IMR-90 (cell line): ENCODE measurements at regions not wholly inside any gene's neighbourhood (a gene's known extent, or its start where the extent isn't known, plus 50 kb on each side); places are given as distances from the start of the nearest gene placed in this dataset.

Experiments
- CHD1 ChIP-seq: IDR thresholded peaks from 2 replicates; pipeline ENCODE4 v1.6.1; 2012; ENCODE audit warnings: low read depth, low read length, improper control_type of control experiment
- FOS ChIP-seq: fragments of 150-350 bp; IDR thresholded peaks from 2 replicates; pipeline ENCODE4 v1.6.1; 2016; ENCODE audit warnings: low read depth, low read length
- MAFK ChIP-seq: IDR thresholded peaks from 2 replicates; pipeline ENCODE4 v1.6.1; 2012; ENCODE audit warnings: low read depth, low read length, improper control_type of control experiment
- MXI1 ChIP-seq: IDR thresholded peaks from 2 replicates; pipeline ENCODE4 v1.6.1; 2012; ENCODE audit warnings: low read depth, mild to moderate bottlenecking, low read length, moderate library complexity, borderline replicate concordance
- POLR2A ChIP-seq: IDR thresholded peaks from 2 replicates; pipeline ENCODE4 v1.6.1; 2012; ENCODE audit warnings: mild to moderate bottlenecking, low read depth, low read length
- RAD21 ChIP-seq: IDR thresholded peaks from 2 replicates; pipeline ENCODE4 v1.6.1; 2012; ENCODE audit warnings: low read length, improper control_type of control experiment
- RCOR1 ChIP-seq: IDR thresholded peaks from 2 replicates; pipeline ENCODE4 v1.6.1; 2012; ENCODE audit warnings: mild to moderate bottlenecking, low read length, improper control_type of control experiment; ENCODE audit not compliant: insufficient replicate concordance
- SMC3 ChIP-seq: fragments of 150-350 bp; IDR thresholded peaks from 2 replicates; pipeline ENCODE4 v1.6.1; 2016; ENCODE audit warnings: low read depth, mild to moderate bottlenecking, antibody characterized with exemption, low read length, moderate library complexity
- TF ChIP-seq, protein P1 (sequence below): conservative IDR thresholded peaks from 2 replicates; pipeline ENCODE4 v1.5.1; 2012; ENCODE audit warnings: mild to moderate bottlenecking, low read depth, low read length, improper control_type of control experiment
- TF ChIP-seq, protein P2 (sequence below): fragments of 150-350 bp; IDR thresholded peaks from 2 replicates; pipeline ENCODE4 v1.6.1; 2017; ENCODE audit warnings: mild to moderate bottlenecking, antibody characterized with exemption, low read length, low read depth

DNA sequence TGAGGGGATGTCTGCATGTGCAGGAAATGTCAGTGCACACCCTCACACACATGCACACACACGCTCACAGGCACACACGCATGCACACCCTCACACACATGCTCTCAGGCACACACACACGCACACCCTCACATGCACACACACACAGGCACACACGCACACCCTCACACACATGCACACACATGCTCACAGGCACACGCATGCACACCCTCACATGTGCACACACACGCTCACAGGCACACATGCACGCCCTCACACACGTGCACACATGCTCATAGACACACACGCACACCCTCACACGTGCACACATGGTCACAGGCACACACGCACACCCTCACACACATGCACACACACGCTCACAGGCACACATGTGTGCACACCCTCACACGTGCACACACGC is 77.6 kb upstream of the ZNF469 start:
- TF ChIP-seq, protein P1, sequence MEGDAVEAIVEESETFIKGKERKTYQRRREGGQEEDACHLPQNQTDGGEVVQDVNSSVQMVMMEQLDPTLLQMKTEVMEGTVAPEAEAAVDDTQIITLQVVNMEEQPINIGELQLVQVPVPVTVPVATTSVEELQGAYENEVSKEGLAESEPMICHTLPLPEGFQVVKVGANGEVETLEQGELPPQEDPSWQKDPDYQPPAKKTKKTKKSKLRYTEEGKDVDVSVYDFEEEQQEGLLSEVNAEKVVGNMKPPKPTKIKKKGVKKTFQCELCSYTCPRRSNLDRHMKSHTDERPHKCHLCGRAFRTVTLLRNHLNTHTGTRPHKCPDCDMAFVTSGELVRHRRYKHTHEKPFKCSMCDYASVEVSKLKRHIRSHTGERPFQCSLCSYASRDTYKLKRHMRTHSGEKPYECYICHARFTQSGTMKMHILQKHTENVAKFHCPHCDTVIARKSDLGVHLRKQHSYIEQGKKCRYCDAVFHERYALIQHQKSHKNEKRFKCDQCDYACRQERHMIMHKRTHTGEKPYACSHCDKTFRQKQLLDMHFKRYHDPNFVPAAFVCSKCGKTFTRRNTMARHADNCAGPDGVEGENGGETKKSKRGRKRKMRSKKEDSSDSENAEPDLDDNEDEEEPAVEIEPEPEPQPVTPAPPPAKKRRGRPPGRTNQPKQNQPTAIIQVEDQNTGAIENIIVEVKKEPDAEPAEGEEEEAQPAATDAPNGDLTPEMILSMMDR = no peak
- TF ChIP-seq POLR2A = no peak
- TF ChIP-seq MXI1 = no peak
- TF ChIP-seq, protein P2, sequence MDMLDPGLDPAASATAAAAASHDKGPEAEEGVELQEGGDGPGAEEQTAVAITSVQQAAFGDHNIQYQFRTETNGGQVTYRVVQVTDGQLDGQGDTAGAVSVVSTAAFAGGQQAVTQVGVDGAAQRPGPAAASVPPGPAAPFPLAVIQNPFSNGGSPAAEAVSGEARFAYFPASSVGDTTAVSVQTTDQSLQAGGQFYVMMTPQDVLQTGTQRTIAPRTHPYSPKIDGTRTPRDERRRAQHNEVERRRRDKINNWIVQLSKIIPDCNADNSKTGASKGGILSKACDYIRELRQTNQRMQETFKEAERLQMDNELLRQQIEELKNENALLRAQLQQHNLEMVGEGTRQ = no peak
- no peak for TF ChIP-seq CHD1
- no peak for TF ChIP-seq FOS
- no peak for TF ChIP-seq SMC3
- no peak for TF ChIP-seq RAD21
- no peak for TF ChIP-seq MAFK
- TF ChIP-seq RCOR1 = no peak
